ENCODE measurements at regions not wholly inside any gene's neighbourhood (a gene's known extent, or its start where the extent isn't known, plus 50 kb on each side); places are given as distances from the start of the nearest gene placed in this dataset.

DNA sequence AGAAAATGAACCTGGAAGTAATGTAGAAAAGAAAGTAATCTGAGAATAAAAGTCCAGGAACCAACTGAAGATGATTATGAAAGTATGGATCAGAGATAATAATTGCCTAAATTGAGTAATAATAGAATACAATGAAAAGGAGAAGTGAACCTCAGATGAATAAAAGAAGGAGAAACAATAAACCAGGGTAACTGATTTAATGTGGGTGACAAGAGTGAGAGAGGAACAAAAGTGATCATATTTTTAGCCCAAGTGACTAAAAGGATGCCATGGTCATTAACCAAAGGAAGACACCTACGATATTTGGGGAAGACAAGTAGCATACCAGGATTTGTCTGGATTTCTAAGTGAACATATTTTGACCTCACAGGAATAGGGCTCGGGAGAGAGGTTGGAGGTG, 600.6 kb downstream of the RNF144A start:
- no peak for TF ChIP-seq CTCF (IDR thresholded peaks at IDR 0.05)
- no peak overlapping the region for H2AFZ ChIP-seq
- H3K9me3 ChIP-seq (ENCODE audit: control insufficient read depth, low read length), result no peaks in the 10 kb centered on the region
- H3K79me2 ChIP-seq, result no peaks in the 10 kb centered on the region
- no peak overlapping the region for H3K27ac ChIP-seq
- no peak overlapping the region for H3K4me2 ChIP-seq (ENCODE audit: low read length)
- H3K27me3 ChIP-seq (ENCODE audit: control insufficient read depth, insufficient read depth, low read length), result no peaks in the 10 kb centered on the region
- H3K4me3 ChIP-seq (ENCODE audit: low read depth, low read length), result no peak overlapping the region
- H3K9ac ChIP-seq, result no peak overlapping the region
- H3K36me3 ChIP-seq (ENCODE audit: control insufficient read depth, insufficient read depth, low read length), result no peaks in the 10 kb centered on the region
- H3K4me1 ChIP-seq, result no peaks in the 10 kb centered on the region

- no peak for TF ChIP-seq CTCF (IDR thresholded peaks at IDR 0.05)
- H3K4me2 ChIP-seq (ENCODE audit: low read length), result no peak overlapping the region
- H3K4me1 ChIP-seq, result no peaks in the 10 kb centered on the region
- H3K36me3 ChIP-seq (ENCODE audit: control insufficient read depth, insufficient read depth, low read length), result no peaks in the 10 kb centered on the region
- no peak overlapping the region for H3K27ac ChIP-seq
- no peaks in the 10 kb centered on the region for H3K9me3 ChIP-seq (ENCODE audit: control insufficient read depth, low read length)
- H3K4me3 ChIP-seq (ENCODE audit: low read depth, low read length), result no peak overlapping the region
- no peak overlapping the region for H3K9ac ChIP-seq
- H3K27me3 ChIP-seq (ENCODE audit: control insufficient read depth, insufficient read depth, low read length), result no peaks in the 10 kb centered on the region
- no peak overlapping the region for H2AFZ ChIP-seq
- no peaks in the 10 kb centered on the region for H3K79me2 ChIP-seq
Measured at GRCh38 chr2:7523481-7524120, 606.4 kb downstream of the RNF144A start.

GRCh38 chr2:7524195-7524594, 607.0 kb downstream of the RNF144A start:
- no peak for TF ChIP-seq CTCF (IDR thresholded peaks at IDR 0.05)

GRCh38 chr2:7525746-7526145, 608.5 kb downstream of the RNF144A start:
- H3K27ac ChIP-seq, result no peak overlapping the region
- H3K36me3 ChIP-seq (ENCODE audit: control insufficient read depth, insufficient read depth, low read length), result no peaks in the 10 kb centered on the region
- no peaks in the 10 kb centered on the region for H3K9me3 ChIP-seq (ENCODE audit: control insufficient read depth, low read length)
- no peaks in the 10 kb centered on the region for H3K4me1 ChIP-seq
- no peak overlapping the region for H3K4me3 ChIP-seq (ENCODE audit: low read depth, low read length)
- no peak overlapping the region for H3K9ac ChIP-seq
- H3K27me3 ChIP-seq (ENCODE audit: control insufficient read depth, insufficient read depth, low read length), result no peaks in the 10 kb centered on the region
- no peak for TF ChIP-seq CTCF (IDR thresholded peaks at IDR 0.05)
- H2AFZ ChIP-seq, result no peak overlapping the region
- no peak overlapping the region for H3K4me2 ChIP-seq (ENCODE audit: low read length)
- no peaks in the 10 kb centered on the region for H3K79me2 ChIP-seq

More at GRCh38 chr2:7524195-7524594, 607.0 kb downstream of the RNF144A start:
- no peak overlapping the region for H2AFZ ChIP-seq
- H3K4me2 ChIP-seq (ENCODE audit: low read length), result no peak overlapping the region
- no peaks in the 10 kb centered on the region for H3K36me3 ChIP-seq (ENCODE audit: control insufficient read depth, insufficient read depth, low read length)
- H3K27ac ChIP-seq, result no peak overlapping the region
- no peaks in the 10 kb centered on the region for H3K9me3 ChIP-seq (ENCODE audit: control insufficient read depth, low read length)
- H3K79me2 ChIP-seq, result no peaks in the 10 kb centered on the region
- H3K4me3 ChIP-seq (ENCODE audit: low read depth, low read length), result no peak overlapping the region
- H3K4me1 ChIP-seq, result no peaks in the 10 kb centered on the region
- no peak overlapping the region for H3K9ac ChIP-seq
- no peaks in the 10 kb centered on the region for H3K27me3 ChIP-seq (ENCODE audit: control insufficient read depth, insufficient read depth, low read length)

GRCh38 chr2:7527165-7527722, 610.0 kb downstream of the RNF144A start:
- TF ChIP-seq CTCF (IDR thresholded peaks at IDR 0.05), result no peak
- H3K36me3 ChIP-seq (ENCODE audit: control insufficient read depth, insufficient read depth, low read length), result no peaks in the 10 kb centered on the region
- H3K9ac ChIP-seq, result no peak overlapping the region
- H3K4me3 ChIP-seq (ENCODE audit: low read depth, low read length), result no peak overlapping the region
- H3K27me3 ChIP-seq (ENCODE audit: control insufficient read depth, insufficient read depth, low read length), result no peaks in the 10 kb centered on the region
- no peaks in the 10 kb centered on the region for H3K4me1 ChIP-seq
- no peak overlapping the region for H2AFZ ChIP-seq
- H3K4me2 ChIP-seq (ENCODE audit: low read length), result no peak overlapping the region
- H3K27ac ChIP-seq, result no peak overlapping the region
- H3K9me3 ChIP-seq (ENCODE audit: control insufficient read depth, low read length), result no peaks in the 10 kb centered on the region
- no peaks in the 10 kb centered on the region for H3K79me2 ChIP-seq

Data from parathyroid adenoma (tissue), 2 donors.